HG03378 (cell line): ENCODE measurements at regions not wholly inside any gene's neighbourhood (a gene's known extent, or its start where the extent isn't known, plus 50 kb on each side); places are given as distances from the start of the nearest gene placed in this dataset.

Source experiments
- ATAC-seq: cut with Tn5 transposase; IDR thresholded peaks from one replicate; pipeline ENCODE4 v1.9.1; 2021; ENCODE audit warnings: mild to moderate bottlenecking, moderate library complexity; ENCODE audit not compliant: unreplicated experiment

DNA sequence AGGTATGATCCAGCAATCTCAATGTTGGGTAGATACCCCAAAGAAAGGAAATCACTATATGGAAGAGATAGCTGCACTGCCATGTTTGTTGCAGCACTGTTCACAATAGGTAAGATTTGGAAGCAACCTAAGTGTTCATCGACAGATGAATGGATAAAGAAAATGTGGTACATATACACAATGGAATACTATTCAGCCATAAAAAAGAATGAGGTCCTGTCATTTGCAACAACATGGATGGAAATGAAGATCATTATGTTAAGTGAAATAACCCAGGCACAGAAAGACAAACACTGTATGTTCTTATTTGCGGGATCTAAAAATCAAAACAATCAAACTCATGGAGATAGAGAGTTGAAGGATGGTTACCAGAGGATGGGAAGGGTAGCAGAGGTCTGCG is 372.4 kb upstream of the SPRED2 start:
- no peak for ATAC-seq

DNA sequence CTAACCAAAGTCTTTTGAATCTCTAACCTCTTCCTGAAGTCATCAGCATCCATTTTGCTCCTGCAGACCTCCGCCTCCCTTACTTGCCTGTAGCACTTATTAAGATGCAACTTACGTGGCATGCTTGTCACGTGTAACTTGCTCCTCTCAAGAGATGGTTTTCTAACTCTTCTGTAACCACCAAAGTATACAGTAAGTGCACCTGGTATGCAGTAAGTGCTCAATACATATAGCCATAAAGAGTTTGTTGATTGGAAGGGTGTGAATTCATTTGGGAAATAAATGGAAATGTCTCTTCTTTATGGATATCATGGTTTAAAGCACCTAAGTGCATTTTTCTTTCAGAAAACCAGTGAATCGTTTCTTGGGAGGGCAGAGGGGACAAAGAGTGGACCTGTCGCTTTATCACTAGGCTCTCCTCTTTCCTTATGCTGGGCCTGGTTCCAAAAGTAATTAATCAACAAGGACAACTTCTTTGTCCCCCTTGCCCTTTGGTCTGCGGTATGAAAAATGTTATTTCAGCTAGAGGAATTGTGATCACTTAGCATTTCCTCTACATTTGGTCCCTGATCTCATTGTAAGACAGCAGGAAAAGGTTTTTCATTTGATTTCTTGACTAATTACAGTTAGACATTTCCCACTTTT is 370.0 kb upstream of the SPRED2 start:
- no peak for ATAC-seq

DNA sequence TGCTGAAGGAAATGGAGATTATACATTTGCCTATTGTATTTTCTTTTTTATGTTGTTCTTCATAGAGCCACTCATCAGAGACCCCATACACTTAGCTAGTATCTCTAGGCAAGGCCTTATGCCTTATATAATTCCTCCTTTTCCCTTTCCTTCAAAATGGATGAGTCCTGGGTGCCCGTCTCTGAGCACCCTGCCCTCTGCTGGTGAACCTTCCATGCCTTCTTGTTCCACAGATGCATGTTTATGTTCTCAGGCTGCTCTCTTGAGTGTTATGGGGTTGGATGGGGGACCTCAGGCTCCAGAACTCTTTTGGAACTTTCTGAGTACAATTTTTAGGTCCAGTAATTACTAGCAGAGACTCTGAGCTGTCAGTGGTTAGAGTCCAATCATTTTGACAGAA is 368.6 kb upstream of the SPRED2 start:
- no peak for ATAC-seq

DNA sequence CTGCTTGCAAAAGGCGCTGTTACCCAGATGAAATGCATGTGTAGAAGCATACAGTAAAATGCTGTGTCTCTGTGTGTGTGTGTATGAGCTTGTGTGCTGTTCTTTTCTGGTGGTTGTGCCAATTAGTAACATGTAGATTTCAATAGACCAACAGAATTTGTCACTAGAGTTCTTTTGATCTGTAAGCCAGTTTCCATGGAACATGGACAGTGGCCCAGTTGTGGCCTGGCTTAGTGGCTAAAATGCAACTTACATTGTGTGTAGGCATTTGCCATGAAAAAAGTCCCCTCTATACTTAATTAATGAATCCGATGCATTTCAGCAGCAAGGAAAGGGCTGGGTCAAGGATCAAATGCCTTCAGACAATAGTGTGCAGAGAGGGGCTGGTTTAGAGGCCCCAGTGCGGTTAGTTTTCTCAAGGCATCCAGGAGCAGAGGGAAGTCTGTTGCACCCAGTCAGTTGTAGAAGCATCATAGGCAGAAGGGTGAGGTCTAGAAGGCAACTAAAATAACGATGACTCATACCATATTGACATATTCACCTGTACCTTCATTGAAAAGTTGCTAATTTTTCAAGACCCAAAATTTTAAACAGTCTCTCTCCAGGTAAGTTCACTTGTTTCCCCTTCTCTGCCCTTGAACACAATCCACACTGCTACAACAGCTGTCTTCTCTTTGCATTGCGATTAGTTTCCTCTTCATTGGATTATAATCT is 366.9 kb upstream of the SPRED2 start:
- no peak for ATAC-seq

DNA sequence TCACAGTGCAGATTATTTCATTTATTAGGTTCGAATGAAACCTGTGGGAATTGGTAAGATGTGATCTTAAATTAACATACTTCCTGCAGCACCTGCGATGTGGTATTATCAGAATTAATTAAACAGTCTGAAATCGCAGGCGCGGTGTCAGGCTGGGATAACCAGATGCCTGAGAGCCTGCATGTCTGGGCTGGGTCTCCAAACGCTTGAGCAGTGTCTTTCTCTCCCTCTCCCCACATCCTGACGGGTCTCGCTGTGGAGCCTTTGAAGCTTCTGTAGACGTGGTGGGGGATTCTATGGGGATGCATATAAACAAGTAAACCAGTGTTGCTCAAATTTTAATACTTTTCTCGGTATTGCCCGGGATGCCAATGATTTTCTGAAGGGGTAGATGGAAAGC is 366.2 kb upstream of the SPRED2 start:
- ATAC-seq: no peak

DNA sequence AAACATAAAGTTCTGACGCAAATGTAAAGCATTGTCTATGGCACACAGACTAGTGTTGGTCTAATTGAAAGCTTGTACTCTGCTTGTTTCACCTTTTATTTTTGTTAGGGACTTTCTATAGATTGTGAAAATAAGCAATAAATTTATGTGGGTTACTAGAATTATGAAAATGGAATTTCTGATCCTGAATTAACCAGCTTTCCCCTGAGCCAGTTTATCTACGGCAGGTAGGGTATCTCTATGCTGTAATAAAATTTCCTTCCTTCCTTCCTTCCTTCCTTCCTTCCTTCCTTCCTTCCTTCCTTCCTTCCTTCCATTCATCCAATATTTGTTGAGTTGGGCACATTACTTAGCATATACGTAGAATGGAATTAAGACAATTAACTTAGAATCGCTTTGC is 362.6 kb upstream of the SPRED2 start:
- ATAC-seq: no peak

DNA sequence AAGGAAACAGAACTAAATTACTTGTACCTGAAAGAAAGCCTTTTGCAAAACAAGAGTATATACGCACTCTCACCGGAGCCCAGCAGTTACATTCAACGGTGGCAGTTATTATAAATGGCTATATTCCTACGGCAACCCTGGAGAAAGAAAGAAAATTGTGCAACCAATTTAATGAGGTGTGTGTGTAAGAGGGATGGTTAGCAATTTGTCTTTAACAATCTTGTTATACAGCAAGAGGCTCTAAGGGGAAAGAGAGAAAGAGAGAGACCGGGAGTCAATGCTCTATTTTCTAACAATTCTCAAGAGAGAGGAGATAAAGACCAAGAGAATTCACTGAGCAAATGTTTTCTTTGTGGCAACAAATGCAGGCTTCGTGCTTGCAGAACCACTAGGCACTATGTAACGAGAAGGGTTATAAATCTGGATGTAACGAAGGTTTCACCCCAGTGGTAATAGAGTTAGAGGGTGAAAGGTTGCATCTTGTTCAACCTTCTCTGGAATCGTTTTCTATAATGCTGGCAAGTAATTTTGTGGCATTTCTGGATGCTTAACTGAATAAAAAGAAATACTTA is 359.1 kb upstream of the SPRED2 start:
- ATAC-seq: no peak

DNA sequence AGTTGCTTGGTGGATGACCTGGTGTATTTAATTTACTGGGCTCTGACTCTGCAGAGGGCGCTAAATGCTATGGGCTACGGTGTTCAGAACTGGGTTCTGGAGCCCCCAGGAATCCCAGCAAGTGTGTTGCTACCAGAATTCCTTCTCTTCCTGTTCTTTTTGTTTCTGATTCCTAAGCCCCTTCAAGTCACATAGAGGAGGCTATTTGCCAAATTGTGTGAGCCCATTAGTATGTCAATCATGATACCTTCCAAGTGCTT is 358.2 kb upstream of the SPRED2 start:
- no peak for ATAC-seq

DNA sequence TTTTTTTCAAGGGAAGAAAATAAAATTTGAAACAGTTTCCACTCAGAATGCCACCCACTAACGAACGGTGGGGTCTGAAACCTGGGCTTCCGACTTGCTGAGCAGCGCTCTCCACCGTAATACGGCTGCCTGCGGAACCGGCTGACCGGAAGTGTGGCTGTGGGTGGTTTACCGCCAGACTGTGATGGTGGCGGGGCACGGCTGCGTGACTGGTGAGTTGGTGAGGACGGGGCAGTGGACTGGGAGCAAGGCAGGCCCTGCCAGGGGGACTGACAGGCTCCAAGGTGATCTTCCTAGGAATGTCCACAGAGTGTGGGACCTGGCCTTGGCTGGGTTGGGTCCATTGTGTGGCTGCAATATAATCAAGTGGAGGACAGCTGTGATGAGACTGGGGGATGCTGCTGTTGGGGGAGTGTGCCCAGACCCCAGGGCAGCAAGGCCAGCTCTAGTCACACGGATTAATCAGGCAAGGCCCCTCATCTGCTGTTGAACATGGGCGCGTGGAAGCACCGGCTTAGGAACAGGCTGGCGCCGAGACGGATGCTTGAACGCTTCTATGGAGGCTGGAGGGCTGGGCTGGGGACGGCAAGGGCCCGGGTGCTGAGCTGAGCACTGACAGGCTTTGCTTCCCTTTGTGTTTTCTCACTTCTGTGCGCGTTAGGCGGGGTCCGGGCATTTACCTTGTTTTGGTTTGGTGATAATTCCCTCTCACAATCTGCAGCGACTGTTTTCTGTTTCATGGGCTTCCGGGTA is 357.7 kb upstream of the SPRED2 start:
- ATAC-seq: no peak

DNA sequence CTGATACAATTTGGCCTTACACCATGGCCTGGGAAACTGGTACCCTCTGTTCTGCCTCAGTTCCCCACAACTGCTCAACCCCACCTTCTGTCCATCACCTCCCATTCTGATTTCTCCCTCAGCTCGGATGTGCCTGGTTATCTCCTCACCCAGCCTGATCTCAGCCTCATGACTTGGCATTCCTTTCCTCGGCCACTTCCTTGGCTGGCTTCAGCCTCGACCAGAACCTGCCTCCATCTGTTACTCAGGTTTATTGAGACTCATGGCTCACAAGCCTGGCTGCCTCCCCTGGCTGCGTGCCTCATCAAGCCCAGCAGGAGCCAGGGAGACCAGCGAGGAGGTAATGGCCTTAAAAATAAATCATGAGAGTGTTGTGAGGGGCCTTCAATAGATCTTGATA is 356.2 kb upstream of the SPRED2 start:
- no peak for ATAC-seq

DNA sequence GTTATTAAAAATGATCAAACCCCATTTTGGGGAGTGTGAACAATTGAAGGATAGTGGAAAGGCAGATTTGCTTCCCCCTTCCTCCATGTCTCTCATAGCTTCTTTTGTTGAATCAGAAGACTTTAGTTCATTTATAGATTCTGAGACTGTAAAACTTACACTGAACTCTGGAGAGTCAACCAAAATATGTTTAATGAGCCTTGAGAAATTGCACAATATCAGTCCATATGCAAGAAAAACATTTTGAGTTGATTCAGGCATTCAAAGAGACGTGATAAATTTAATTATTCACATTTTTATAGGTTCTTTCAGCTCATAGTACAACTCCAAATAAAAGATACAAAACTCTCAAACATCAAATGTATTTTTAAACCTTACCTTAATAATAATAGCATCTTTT is 354.4 kb upstream of the SPRED2 start:
- ATAC-seq: no peak

DNA sequence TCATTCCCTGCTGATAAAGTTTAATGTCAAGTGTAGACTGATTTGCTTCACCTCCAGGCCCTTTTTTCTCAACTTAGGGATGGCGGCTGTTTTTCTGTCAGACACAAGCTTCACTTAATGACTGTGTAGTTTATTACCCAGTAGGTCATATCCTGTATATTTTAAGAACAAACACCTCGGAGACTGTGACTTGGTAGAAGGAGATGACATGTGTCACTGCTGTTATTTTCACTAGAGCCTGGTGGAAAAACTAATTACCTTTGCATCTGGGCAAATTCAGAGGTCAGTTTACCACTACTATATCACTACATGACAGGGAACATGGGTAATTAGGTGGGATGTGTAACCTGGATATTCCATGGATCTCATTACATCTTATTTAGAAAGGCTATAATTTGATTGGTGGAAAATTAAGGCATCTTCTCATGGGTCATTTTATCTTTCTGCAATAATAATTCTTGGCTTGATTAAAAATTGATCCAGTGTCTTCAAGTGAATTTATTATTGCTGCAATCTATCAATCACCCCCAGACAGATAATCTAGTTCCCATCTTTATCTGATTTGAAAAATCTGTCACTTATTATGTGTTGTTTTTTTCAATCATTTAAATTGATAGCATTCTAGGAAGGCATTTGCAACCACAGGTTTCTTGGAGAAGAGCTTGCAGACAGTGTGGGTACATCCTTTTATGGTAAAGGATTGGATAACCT is 353.8 kb upstream of the SPRED2 start:
- ATAC-seq: no peak

DNA sequence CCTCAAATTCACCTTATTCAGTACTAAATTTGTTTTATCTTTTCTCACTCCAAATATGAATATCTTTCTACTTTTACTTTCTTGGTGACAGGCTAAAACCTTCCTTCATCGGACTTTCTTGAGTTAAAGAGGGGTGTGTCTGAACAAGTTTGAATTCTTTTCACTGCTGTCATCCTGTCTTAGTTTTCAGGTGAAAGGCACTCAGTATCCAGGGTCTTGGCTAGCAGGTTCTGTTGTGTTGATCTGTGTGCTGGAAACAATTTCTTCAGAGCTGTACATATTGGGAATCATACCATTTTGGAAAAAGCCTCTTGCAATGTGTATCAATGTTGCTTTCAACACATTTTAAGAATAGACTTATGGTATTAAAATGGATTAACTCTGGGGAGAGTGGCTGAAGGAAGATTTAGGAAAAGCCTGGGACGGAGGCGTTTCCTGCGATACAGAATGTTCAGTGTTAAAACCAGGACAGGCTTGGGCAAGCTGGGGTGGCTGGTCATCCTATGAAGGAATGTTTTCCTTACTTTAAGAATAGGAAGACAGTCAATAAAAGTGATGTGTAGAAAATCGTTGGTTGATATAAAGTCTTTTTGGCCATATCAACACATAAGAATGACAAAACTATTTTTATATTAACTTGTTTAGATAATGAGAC is 350.7 kb upstream of the SPRED2 start:
- ATAC-seq: no peak

DNA sequence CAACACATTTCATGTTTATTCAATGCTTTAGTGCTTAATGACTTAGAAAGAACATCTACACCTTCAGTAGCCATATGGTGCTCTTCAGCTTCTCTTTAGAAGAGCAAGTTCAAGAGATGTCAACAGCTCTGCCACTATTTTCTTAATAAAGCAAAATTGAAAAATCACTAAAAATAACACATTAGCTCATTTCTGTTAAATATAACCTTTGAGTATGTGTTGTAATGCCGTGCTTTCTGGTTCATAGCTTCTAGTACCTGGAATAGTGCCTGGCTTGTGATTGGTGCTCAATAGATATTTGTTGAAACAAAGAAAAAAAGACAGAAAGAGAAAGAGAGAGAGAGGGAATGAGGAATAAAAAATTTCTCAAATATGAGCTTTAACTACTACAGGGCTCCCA is 349.8 kb upstream of the SPRED2 start:
- no peak for ATAC-seq

DNA sequence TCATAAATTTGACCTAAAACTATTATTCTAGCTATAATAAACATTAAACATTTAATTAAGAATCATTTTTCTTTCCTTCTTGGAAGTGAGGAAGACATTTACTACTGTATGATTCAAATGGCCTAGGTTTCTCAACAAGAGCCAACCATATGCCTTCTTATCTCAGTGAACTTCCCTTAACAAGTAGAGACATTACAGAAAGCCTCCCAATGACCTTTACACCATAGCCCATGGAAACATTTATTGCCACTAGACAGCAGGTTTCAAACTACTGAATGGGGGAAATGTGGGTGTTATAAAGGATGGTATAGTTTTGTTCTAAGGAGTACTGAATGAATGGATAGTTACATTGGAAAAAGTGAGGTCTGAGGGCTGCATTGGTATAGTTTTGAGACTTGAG is 349.4 kb upstream of the SPRED2 start:
- no peak for ATAC-seq

DNA sequence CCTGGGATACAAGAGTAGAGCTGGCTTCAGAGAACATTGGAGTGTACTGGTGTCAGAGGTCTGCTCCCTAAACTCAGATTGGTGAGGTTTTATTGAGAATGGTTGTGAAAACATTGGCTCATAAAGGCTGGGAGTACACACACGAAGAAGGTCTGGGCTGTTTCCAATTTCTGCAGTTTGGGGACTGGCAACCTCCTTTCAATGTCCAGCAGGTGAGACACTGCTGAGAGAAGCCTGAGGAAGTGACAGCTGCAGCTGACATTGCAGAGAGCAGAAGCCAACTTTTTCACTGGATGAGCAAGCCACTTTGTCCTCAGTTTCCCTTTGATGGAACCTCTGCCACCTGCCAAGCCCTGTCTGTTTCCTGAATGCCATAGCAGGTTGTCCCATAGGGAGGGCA is 346.6 kb upstream of the SPRED2 start:
- ATAC-seq: no peak

DNA sequence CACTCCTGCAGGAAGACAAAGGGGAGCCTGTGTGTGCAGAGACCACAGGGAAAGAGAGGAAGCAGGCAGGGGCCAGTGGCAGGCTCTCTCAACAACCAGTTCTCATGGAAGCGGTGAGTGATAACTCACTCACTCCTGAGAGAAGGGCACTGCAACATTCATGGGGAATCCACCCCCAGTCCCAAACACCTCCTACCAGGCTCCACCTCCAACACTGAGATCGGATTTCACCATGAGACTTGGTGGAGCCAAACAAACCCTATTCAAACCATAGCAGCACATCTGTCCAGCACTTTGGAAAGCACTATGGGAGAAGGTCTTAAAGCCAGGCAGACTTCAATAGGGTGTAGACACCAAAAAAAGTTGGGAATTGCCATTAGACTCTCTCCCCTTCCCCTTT is 345.7 kb upstream of the SPRED2 start:
- ATAC-seq: no peak

DNA sequence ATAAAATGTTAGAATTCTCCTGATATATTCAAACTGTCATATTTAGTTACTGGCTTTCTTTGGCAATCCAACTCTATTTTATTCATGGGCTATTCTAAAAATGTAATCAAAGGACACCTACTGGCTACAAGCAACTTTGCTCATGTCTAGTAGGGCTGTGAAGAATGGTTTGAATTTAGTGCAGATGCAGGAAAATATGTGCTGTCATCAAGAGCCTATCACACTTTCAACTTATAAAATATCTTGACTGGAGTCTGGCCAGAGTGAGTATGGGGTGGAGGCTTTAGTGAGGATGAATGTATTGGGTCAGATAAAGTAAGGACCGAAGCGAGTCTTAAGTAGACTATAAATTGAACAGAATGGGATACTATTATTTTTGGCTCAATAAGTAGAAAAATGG is 343.4 kb upstream of the SPRED2 start:
- no peak for ATAC-seq

DNA sequence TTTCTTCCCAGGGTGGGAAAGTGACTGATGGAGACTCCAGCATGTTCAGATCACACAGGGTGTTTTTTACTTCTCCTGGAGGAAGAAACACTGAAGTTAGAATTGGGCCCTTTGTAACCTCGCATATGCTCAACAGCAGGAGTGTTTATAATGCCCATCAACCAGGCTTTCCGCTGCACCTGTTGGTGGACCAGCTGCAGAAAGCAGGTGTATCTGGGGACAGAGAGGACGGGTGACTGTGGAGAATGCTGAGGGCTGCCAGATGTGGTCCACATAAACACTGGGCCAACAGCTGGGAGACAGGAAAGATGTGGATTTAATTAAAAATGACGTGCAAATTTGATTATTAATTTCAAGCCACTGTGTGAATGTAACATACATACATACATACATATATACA is 335.5 kb upstream of the SPRED2 start:
- ATAC-seq: no peak

DNA sequence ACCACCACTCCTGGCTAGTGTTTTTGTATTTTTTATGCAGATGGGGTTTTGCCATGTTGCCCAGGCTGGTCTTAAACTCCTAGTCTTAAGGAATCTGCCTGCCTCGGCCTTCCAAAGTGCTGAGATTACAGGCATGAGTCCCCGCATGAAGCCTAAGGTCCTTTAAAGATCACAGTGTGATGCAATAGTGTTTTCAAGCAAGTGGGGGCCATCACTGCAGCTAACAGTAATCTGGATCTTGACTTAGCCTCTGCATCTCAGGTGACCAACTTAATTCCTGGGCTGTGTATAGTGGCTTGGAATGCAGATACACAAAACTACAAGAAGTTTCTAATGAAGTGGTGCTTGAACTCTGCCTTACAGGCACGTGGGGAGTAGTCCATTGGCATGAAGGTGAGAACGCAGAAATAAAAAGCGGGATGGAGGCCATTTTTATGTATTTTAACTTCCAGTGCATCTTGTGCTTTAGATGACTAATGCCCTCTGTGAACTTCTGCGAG is 334.4 kb upstream of the SPRED2 start:
- no peak for ATAC-seq

DNA sequence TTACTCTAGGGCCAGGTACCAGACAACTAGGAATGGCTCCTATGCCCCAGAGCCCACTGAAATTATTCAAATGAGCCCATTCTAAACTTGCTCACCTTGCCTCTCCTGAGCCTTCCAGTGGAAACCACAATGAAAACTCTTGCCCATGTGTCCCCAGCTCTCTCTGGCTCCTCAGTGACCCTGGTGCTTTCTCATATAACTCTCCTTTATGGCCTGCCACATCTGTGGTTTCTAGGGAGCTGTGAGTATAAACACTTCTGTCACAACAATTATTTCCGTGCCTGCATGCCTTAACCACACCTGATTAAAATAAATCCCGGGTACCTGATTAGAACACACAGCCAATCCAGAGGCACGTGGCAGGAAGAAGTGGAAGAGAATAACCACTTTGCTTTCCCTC is 333.0 kb upstream of the SPRED2 start:
- no peak for ATAC-seq
